NCI-H2227 (cell line): ENCODE measurements at regions not wholly inside any gene's neighbourhood (a gene's known extent, or its start where the extent isn't known, plus 50 kb on each side); places are given as distances from the start of the nearest gene placed in this dataset.

ENCODE experiments used
- DNase-seq: peaks from one replicate; lab custom pipeline; 2025; ENCODE audit not compliant: unreplicated experiment; lab: John Stamatoyannopoulos, UW

DNA sequence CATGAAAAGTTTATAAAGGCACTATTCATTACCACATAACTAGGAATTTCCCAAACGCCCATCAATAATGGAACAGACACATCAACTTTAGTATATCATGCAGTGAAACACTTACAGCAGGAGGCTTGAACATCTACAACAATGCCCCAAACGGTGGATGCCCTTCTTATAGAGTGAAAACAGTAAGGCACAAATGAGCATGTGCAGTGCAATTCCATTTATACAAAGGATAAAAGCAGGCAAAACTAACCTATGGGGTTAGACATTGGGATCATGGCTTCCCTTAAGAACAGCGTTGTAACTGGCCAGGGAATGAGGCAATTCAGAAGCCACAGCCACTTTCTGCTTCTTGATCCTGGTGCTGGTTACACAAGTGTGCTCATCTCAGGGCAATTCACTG, 1363.0 kb downstream of the TBC1D22A start:
- DNase-seq, result no peak

DNA sequence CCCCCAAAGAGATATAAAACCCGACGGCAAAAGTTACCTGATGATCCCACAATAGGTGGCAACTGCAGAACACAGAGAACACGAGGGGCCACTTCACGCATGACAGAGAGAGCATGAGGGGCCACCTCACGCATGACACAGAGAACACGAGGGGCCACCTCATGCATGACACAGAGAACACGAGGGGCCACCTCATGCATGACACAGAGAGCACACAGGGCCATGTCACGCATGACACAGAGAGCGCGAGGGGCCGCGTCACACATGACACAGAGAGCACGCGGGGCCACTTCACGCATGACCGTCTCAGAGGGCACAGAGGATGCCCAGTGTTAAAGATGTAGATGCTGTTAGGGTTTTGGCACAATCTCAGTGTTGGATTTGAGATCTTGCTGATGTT, 1359.5 kb downstream of the TBC1D22A start:
- no peak for DNase-seq

DNA sequence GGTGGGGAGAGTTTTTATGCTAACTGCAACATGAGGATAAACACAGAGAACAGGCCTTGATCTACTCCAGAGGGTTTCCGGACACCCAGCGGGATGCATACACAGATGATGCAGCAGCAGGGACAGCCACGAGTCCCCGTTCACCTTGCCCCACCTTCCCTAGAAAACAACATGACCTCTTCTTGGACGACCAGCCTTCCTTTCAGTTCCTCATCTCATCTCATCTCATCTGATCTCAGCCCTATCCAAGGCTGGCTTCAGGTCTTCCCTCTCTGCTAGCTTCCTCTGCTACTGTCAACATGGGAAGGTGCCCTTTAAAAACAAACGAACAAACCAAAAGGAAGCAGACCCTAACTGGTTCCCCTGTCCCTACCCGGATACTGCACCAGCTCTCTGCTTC, 1356.2 kb downstream of the TBC1D22A start:
- DNase-seq, result no peak

- DNase-seq, result no peak
Measured at GRCh38 chr22:48116871-48117270, 1354.4 kb downstream of the TBC1D22A start.

DNA sequence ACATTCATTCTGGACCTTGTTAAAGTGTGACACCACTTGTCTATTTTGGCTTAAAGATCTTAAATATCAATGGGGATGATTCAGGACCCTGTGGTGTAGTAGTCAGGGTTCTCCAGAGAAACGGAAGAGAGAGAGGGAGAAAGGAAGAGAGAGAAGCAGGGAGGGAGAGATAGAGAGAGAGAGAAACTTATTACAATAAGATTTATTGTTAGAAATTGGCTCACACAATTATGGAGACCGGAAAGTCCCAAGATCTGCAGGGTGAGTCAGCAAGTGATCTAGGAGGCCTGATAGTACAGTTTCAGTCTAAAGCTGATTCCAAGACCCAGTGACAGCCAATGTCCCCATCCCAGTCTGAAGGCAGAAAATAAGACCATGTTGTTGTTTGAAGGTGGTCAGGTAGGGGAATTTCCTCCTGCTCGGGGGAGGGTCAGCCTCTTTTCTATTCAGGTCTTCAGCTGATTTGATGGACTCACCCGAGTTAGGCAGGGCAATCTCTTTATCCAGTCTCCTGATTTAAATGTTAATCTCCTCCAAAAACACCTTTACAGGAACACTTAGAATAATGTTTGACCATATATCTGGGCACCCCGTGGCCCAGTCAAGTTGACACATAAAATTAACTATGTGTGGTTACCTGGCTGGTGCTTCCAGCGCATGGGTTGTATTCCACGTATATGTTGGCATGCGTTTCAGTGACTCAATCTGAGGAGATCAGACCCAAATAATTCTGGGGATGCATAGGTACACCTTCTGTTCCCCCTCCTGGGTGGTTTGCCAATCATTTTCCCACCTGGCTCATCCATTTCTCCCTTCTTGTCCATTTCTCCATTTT, 1350.5 kb downstream of the TBC1D22A start:
- DNase-seq, result no peak

GRCh38 chr22:48106715-48107259, 1344.3 kb downstream of the TBC1D22A start:
- DNase-seq, result no peak

DNA sequence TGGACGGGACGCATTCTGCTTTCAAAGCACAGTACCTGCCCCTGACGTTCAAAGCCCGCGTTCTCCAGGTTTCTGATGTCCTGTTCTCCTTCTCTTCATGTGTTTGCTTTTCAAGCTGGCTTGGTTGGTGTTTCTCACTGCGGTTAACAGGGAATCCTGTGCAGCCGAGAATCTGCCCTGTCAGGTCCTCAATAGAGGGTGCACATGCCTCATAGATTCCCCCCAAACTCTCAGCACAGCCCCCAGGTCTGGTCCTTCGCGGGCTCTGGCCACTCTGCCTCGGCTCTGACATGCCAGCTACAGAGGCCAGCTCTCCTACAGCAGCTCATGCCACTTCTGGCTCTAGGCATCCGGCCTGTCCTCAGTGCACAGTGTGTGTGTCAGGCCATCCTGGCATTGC, 1343.8 kb downstream of the TBC1D22A start:
- DNase-seq, result no peak

DNA sequence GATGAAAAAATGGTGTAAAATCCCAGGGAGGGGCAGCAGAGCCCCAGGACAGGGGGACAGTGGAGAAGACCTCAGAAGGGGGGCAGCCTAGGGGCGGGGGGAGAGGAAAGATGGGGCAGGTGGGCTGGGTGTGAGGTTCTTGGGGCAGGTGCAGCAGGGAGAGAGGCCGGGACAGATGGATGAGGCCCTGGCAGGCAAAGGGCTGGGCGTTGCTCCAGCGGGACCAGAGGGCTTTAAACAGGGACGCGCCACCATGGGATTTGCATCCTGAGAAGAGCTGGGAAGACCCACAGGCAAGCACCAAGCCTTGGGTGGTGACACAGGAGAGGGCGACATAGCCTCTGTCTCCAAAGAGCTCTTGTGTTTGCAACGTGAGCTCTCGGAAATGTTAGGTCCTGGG, 1342.8 kb downstream of the TBC1D22A start:
- no peak for DNase-seq

DNA sequence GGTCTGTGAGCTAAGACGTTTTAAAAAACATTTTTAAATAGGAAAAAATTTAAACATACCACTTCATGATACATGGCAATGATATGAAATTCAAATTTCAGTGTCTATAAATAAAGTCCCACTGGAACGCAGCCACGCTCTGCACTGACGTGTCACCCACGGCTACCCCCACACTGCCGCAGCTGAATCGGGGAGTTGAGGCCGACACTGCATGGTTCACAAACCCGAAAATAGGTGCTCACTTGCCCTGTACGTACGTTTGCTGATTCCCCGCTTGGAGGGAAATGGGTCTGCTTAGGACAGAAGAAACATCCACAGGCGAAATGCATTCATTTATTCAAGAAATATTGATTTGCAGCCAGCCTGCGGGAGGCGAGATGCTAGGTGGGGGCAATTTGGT, 1342.3 kb downstream of the TBC1D22A start:
- DNase-seq, result no peak

- DNase-seq, result no peak
Measured at GRCh38 chr22:48104102-48104738, 1341.8 kb downstream of the TBC1D22A start.

GRCh38 chr22:48103126-48103875, 1340.9 kb downstream of the TBC1D22A start:
- no peak for DNase-seq

DNA sequence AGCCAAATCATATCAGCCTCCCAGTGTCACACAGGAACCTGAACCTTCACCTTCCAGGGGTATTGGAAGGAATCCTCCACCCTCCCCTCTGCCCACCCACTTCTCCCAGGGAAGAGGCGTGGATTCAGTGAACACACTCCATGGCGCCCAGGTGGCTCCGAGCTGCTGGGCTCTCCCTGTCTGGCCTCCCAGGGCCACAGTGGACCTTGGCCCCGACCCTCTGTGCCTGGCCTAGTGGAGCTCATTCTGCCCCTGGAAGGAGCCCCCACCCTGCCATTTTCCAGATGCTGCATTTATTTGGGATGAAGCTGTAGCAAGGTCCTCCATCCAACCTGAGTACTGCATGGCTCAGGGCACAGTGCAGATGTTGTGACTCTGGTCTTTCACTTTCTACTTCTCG, 1340.1 kb downstream of the TBC1D22A start:
- no peak for DNase-seq

- DNase-seq, result no peak
Measured at GRCh38 chr22:48101704-48102103, 1339.3 kb downstream of the TBC1D22A start.

DNA sequence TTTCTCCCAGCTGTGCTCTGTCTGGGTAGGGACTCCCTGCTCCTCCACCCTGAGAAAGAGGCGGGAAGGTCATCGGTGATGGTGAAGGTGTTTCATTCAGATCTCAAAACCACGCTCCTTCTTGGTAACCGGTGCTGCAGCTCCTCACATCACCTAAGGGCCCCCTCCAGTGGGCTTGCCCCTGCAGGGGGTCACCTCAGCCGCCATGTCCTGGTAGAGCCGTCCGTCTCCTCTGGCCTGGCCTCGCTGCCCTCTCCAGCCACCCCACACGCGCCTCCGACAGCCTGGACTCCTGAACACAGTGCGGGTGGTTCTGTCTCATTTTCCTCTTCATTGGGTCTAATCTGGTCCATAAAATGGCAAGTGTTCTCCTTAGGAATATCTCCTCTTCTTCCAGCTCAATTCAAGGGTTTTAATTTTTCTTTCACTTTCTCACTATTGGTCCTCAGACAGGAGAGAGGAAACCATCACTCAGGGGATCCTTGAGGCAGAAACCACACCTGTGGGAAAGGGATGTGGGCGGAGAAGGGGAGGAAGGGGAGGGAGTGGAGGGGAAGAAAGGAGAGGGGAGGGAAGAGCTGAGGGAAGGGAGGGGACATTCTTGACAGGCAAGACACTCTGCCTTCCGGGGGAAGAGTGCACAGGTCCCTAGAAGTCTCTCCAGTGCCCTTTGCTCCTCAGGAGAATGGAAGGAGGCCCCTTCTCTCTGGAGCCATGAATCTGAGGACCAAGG, 1338.4 kb downstream of the TBC1D22A start:
- no peak for DNase-seq

- no peak for DNase-seq
Measured at GRCh38 chr22:48099671-48100070, 1337.2 kb downstream of the TBC1D22A start.

- no peak for DNase-seq
Measured at GRCh38 chr22:48099251-48099650, 1336.8 kb downstream of the TBC1D22A start.

DNA sequence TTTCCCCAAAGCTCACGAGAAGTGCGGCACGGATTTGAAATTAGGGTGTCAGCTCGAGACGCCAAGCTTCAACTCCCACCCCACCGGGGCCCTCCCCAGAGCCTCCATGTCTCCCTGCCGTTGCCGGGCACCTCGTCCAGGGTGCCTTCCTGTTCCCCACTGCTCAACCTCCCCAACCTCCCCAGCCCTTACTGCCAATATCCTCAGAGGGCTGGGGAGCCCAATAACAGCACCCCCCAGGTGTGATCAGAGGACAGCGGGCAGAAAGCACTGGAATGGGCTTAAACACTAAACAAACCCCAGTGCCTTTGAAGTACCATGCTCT, 1336.4 kb downstream of the TBC1D22A start:
- no peak for DNase-seq

DNA sequence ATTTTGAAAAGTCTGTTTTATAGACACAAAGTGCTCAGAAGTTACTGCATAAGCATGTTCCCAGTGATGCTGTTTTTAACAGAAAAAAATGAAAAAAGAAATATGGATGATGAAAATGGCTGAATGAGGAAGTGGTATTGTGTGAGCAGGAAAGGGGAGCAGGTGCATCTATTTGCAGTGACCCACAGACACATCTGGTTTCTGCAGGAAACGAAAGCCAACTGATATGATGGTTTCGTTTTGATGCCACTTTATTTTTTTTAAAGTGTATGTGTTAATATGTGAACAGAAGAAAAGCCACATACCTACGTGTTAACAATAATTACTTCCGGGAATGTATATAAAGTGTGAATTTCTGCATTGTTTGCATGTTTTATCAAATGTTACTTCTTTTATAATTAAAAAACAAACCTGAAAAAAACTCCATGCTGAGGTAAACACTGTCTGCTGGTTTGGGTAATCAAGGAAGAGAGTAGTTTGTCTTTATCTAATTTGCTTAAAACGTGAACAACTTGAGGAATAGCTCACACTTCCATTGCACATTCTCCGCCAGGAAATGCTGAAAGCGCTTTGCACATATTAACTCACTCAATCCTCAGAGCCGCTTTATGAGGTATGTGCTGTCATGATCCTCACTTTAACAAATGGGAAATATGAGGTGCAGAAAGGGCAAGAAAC, 1335.9 kb downstream of the TBC1D22A start:
- no peak for DNase-seq

- DNase-seq, result no peak
Measured at GRCh38 chr22:48097723-48098122, 1335.3 kb downstream of the TBC1D22A start.

DNA sequence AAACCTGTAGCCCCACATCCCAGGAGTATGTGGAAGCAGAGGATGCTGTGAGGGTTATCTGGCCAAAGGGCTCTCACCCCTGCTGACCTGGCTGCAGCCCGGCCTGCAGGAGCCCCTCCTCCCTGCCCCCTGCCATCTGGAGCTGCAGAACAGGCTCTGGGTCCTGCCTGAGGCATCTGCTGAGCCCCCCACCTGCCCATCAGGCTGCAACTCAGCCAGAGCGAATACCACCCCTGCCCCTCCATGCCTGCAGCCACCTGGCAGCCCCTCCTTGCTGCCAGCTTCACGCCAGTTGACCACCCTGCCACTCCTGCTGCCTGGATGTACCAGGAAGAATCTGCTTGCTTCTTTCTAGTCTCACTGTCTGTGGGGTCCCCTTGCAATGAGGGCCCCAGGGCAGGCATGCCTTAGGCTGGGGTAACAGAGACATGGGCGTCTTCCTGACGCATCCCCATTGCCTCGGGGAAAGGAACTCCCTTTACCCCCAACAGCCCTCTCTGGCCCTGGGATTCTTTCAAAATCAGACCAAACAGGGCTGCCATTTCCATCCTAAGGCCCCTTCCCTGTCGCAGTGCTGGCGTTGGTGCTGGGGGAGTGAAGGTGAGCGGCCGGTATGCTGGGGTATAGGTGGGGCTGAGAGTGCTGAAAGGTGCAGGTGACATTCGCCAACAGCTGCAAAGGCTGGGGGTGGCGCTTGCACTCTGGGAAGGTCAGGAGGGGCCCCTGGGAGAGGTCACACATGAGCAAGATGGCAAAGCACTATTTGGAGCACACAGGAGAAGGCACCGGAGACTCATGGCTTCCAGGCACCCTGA, 1334.6 kb downstream of the TBC1D22A start:
- DNase-seq, result no peak
